Neutrophil (primary cell): ENCODE measurements at regions not wholly inside any gene's neighbourhood (a gene's known extent, or its start where the extent isn't known, plus 50 kb on each side); places are given as distances from the start of the nearest gene placed in this dataset.

Source experiments
- H3K27ac ChIP-seq: fragments of 200-600 bp; sonication (generic); 2 replicates; pipeline ENCODE4 v1.5.1; 2016; ENCODE audit warnings: mild to moderate bottlenecking, moderate library complexity
- H3K27me3 ChIP-seq: fragments of 200-600 bp; sonication (generic); 2 replicates; pipeline ENCODE4 v1.6.0; 2016; ENCODE audit warnings: mild to moderate bottlenecking
- H3K36me3 ChIP-seq: fragments of 200-600 bp; sonication (generic); 2 replicates; pipeline ENCODE4 v1.5.1; 2017
- H3K4me1 ChIP-seq, 2 experiments: fragments of 200-600 bp in 1 of 2; sonication (generic) in 1 of 2; 1 replicate in 1 of 2; 2 replicates in 1 of 2; pipeline versions ENCODE4 v1.5.1 to v1.6.1; 2013 to 2016; ENCODE audit warnings: low read depth in 1 of 2, low read length in 1 of 2, mild to moderate bottlenecking in 1 of 2, moderate library complexity in 1 of 2; ENCODE audit not compliant: control insufficient read depth in 1 of 2, insufficient read depth in 1 of 2
- H3K4me3 ChIP-seq, 2 experiments: fragments of 200-600 bp in 1 of 2; sonication (generic) in 1 of 2; 1 replicate in 1 of 2; 2 replicates in 1 of 2; pipeline ENCODE4 v1.5.1; 2013 to 2016; ENCODE audit warnings: low read depth in 1 of 2, low read length in 1 of 2, mild to moderate bottlenecking in 1 of 2, moderate library complexity in 1 of 2
- H3K9me3 ChIP-seq: fragments of 200-600 bp; sonication (generic); 2 replicates; pipeline ENCODE4 v1.5.1; 2016
- CTCF ChIP-seq: fragments of 200-600 bp; sonication (generic); IDR thresholded peaks from 2 replicates; pipeline ENCODE4 v1.5.1; 2016; ENCODE audit warnings: antibody characterized with exemption

DNA sequence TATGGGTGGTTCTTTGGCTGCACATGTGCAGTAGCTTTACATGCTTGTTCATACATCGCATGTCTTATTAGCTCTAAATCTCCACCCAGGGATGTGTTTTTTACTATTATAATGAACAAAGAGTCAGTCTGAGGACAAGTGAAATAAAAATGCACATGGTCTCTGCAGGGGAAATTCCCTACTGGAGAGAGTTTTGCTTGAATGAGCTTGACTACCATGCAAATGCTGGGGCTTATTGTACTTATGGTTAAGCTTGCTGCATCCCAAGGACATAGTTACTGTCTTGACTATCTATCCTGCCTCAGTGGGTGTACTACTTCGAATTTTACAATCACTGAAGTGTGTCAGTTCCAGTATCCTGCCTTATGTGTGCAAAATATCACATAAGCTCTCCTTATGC lies 362.7 kb downstream of the TDRD15 start:
- no peaks in the 10 kb centered on the region for H3K9me3 ChIP-seq
- no peak for TF ChIP-seq CTCF
- H3K4me1 ChIP-seq = no peaks in the 10 kb centered on the region
- H3K27me3 ChIP-seq = no peaks in the 10 kb centered on the region
- no peak overlapping the region for H3K4me3 ChIP-seq
- no peak overlapping the region for H3K27ac ChIP-seq
- no peaks in the 10 kb centered on the region for H3K36me3 ChIP-seq

- no peak overlapping the region for H3K27ac ChIP-seq
- no peaks in the 10 kb centered on the region for H3K4me1 ChIP-seq
- H3K36me3 ChIP-seq = no peaks in the 10 kb centered on the region
- no peaks in the 10 kb centered on the region for H3K9me3 ChIP-seq
- no peaks in the 10 kb centered on the region for H3K27me3 ChIP-seq
- TF ChIP-seq CTCF = no peak
- H3K4me3 ChIP-seq = no peak overlapping the region
These were observed 365.3 kb downstream of the TDRD15 start for GRCh38 chr2:21489080-21489479.

DNA sequence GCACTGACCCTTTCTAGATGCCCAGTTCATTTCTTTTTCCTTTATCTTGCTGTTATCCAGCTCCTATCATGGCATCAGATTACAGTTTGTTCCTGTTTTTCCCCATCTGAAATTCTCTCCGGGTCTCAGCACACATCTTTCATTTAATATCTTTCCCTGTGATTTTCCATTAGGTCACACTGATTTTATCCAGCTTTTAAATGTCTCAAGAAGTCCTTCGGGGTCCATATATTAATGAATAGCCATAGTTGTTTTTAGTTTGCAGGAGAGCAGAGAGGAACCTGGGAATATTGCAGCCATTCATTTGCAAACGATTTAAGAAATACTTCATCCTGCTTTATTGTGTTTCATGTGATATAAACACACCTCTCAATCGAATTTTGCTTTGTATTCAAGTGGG lies 374.2 kb downstream of the TDRD15 start:
- no peaks in the 10 kb centered on the region for H3K9me3 ChIP-seq
- no peak overlapping the region for H3K27ac ChIP-seq
- H3K36me3 ChIP-seq = no peaks in the 10 kb centered on the region
- no peak overlapping the region for H3K4me3 ChIP-seq
- no peaks in the 10 kb centered on the region for H3K27me3 ChIP-seq
- TF ChIP-seq CTCF = no peak
- H3K4me1 ChIP-seq = no peaks in the 10 kb centered on the region

DNA sequence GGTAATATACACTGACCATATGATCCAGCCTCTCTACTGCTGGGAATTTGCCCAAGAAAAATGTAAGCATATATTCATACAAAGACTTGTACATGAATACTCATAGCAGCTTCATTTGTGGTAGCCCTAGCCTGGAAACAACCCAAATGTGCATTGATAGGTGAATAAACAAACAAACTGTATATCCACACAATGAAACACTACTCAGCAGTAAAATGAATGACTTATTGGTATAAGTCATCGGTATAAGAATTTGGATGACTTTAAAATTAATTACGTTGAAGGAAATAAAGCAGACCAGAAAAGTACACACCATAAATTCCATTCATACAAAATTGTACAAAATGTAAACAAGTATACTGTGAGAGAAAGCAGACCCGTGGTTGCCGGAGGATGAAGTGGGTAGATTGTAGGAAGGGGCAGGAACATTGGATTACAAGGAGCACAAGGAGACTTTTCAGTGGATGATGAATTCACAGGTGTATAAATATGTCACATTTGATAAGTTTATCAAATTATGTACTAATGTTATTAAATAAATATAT lies 376.7 kb downstream of the TDRD15 start:
- no peak overlapping the region for H3K4me3 ChIP-seq
- no peaks in the 10 kb centered on the region for H3K27me3 ChIP-seq
- no peaks in the 10 kb centered on the region for H3K9me3 ChIP-seq
- TF ChIP-seq CTCF = no peak
- H3K27ac ChIP-seq = no peak overlapping the region
- no peaks in the 10 kb centered on the region for H3K36me3 ChIP-seq
- no peaks in the 10 kb centered on the region for H3K4me1 ChIP-seq

DNA sequence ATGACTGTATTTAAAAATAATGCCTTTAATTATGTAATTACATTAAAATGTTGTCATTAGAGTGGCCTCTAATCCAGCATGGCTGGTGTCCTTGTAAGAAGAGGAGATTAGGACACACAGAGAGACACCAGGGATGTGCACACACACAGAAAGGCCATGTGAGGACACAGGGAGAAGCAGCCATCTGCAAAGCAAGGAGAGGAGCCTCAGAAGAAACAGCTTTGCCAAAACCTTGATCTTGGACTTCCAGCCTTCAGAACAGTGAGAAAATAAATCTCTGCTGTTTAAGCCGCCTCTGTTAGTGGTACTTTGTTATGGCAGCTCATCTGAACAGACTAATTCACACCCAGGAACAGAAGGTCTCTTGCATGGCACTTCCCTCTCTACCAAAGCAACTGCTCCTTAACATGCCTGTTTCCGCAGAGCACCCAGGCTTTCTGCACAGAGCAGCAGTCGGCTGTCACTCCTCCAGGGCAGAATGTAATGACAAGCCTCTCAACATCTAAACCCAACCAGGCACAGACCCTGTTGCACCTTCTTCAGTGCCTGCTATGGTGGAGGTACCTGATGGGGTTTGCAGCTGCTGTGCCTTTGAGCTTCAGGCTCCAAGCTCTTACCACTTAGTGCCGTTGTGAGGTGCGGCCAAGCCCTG lies 377.7 kb downstream of the TDRD15 start:
- Histone ChIP-seq H3K4me1 (no peaks in the 10 kb centered on the region), H3K27ac (no peak overlapping the region), H3K27me3 (no peaks in the 10 kb centered on the region), H3K9me3 (no peaks in the 10 kb centered on the region), H3K4me3 (no peak overlapping the region), H3K36me3 (no peaks in the 10 kb centered on the region)
- no peak for TF ChIP-seq CTCF
